ENCODE measurements at regions not wholly inside any gene's neighbourhood (a gene's known extent, or its start where the extent isn't known, plus 50 kb on each side); places are given as distances from the start of the nearest gene placed in this dataset.

GRCh38 chr22:22974795-22975580 is 87.4 kb downstream of the IGLL5 start:
- TF ChIP-seq CTCF (IDR thresholded peaks at IDR 0.05) = no peak
- TF ChIP-seq POLR2A (IDR thresholded peaks at IDR 0.05) = no peak
